ENCODE measurements at regions not wholly inside any gene's neighbourhood (a gene's known extent, or its start where the extent isn't known, plus 50 kb on each side); places are given as distances from the start of the nearest gene placed in this dataset.

- TF ChIP-seq CTCF (IDR thresholded peaks at IDR 0.05) = no peak
- TF ChIP-seq POLR2AphosphoS5 (IDR thresholded peaks at IDR 0.05) = no peak
- no peak for TF ChIP-seq POLR2A (IDR thresholded peaks at IDR 0.05)
- no peak for TF ChIP-seq EP300 (IDR thresholded peaks at IDR 0.05)
- no peaks in the 10 kb centered on the region for H3K36me3 ChIP-seq
These were observed 168.7 kb downstream of the GPR37 start for GRCh38 chr7:124596881-124597280.

DNA sequence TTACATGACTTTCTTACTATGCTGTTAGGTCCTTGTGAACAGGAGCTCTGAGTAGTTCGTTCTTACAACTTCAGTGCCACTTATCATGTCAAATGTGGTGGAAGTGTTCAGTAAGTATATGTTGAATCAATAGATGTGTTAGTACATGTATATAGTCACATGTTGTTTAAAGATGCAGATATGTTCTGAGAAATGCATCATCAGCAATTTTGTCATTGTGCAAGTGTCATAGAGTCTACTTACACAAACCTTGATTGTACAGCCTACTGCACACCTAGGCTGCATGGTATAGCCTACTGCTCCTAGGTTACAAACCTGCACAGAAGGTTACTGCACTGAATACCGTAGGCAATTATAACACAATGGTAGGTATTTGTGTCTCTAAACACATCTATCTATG, 174.8 kb downstream of the GPR37 start:
- Histone ChIP-seq H3K4me3 (no peak overlapping the region), H3K27ac (no peak overlapping the region), H3K9me3 (no peaks in the 10 kb centered on the region), H3K4me1 (no peaks in the 10 kb centered on the region), H3K36me3 (no peaks in the 10 kb centered on the region), H3K27me3 (no peaks in the 10 kb centered on the region)
- DNase-seq = no peak
- 75 to 85% methylated on average over 2 of the region's 2 CpGs for WGBS, 2 donors
- TF ChIP-seq EP300 (IDR thresholded peaks at IDR 0.05) = no peak
- no peak for TF ChIP-seq CTCF (IDR thresholded peaks at IDR 0.05)
- no peak for TF ChIP-seq POLR2A (IDR thresholded peaks at IDR 0.05)
- no peak for TF ChIP-seq POLR2AphosphoS5 (IDR thresholded peaks at IDR 0.05)
- intact Hi-C loops (cut with DNase I) = no loop called here

More at GRCh38 chr7:124596881-124597280, 168.7 kb downstream of the GPR37 start:
- DNase-seq = no peak
- Histone ChIP-seq H3K27me3 (no peaks in the 10 kb centered on the region), H3K4me3 (no peak overlapping the region), H3K9me3 (no peaks in the 10 kb centered on the region), H3K4me1 (no peaks in the 10 kb centered on the region), H3K27ac (no peak overlapping the region)
- intact Hi-C loops (cut with DNase I) = no loop called here
- WGBS, 2 donors = 81 to 85% methylated on average over 1 of the region's 1 CpG

GRCh38 chr7:124577256-124577655, 188.3 kb downstream of the GPR37 start:
- Histone ChIP-seq H3K4me1 (no peaks in the 10 kb centered on the region), H3K27me3 (no peaks in the 10 kb centered on the region), H3K27ac (no peak overlapping the region), H3K36me3 (no peaks in the 10 kb centered on the region), H3K9me3 (no peaks in the 10 kb centered on the region), H3K4me3 (no peak overlapping the region)
- no peak for TF ChIP-seq POLR2AphosphoS5 (IDR thresholded peaks at IDR 0.05)
- TF ChIP-seq EP300 (IDR thresholded peaks at IDR 0.05) = no peak
- TF ChIP-seq POLR2A (IDR thresholded peaks at IDR 0.05) = no peak
- TF ChIP-seq CTCF (IDR thresholded peaks at IDR 0.05) = no peak
- intact Hi-C loops (cut with DNase I) = no loop called here
- WGBS, 2 donors = 55 to 77% methylated on average over 2 of the region's 2 CpGs
- no peak for DNase-seq

DNA sequence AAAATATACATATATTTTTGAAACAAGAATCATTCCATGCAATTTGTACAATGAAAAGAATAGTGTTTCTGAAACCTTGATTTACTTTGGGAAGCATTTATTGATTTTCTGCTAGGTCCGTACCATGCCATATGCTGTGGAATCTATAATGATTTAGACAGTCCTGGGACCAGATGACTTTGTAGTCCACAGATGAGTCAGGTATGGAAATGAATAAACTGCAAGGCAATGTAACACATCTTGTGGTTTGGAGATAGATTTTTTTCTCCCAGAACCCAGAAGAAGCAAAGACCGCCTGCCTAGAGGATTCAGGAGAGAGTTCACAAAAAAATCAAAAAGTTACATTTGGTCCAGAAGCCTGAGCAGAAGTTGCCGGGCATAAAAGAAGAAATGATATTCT, 190.4 kb downstream of the GPR37 start:
- 88 to 90% methylated on average over 3 of the region's 3 CpGs for WGBS, 2 donors
- no peaks in the 10 kb centered on the region for H3K27me3 ChIP-seq
- H3K36me3 ChIP-seq = no peaks in the 10 kb centered on the region
- no peaks in the 10 kb centered on the region for H3K4me1 ChIP-seq
- intact Hi-C loops (cut with DNase I) = no loop called here
- H3K27ac ChIP-seq = no peak overlapping the region
- no peak for TF ChIP-seq CTCF (IDR thresholded peaks at IDR 0.05)
- TF ChIP-seq POLR2A (IDR thresholded peaks at IDR 0.05) = no peak
- TF ChIP-seq POLR2AphosphoS5 (IDR thresholded peaks at IDR 0.05) = no peak
- TF ChIP-seq EP300 (IDR thresholded peaks at IDR 0.05) = no peak
- no peak overlapping the region for H3K4me3 ChIP-seq
- H3K9me3 ChIP-seq = no peaks in the 10 kb centered on the region
- no peak for DNase-seq

DNA sequence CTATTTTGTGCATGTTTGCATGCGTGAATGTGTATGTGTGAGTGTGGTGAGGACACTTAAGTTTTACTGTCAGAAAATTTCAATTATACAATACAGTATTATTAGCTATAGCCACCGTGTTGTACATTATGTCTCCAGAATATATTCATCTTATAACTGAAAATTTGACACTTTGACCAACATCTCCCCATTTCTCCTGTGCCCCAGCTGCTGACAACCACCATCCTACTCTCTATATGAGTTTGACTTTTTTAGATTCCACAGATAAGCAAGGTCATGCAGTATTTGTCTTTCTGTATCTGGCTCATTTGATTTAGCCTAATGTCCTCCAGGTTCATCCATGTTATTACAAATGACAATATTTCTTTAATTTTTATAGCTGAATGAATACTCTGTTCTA, 195.0 kb downstream of the GPR37 start:
- intact Hi-C loops (cut with DNase I) = no loop called here
- WGBS, 2 donors = 83% methylated on average over 2 of the region's 2 CpGs
- DNase-seq = no peak

More for the DNA sequence above, 195.0 kb downstream of the GPR37 start:
- Histone ChIP-seq H3K4me3 (no peak overlapping the region), H3K27ac (no peak overlapping the region), H3K9me3 (no peaks in the 10 kb centered on the region), H3K27me3 (no peaks in the 10 kb centered on the region), H3K4me1 (no peaks in the 10 kb centered on the region), H3K36me3 (no peaks in the 10 kb centered on the region)
- no peak for TF ChIP-seq POLR2AphosphoS5 (IDR thresholded peaks at IDR 0.05)
- no peak for TF ChIP-seq EP300 (IDR thresholded peaks at IDR 0.05)
- TF ChIP-seq POLR2A (IDR thresholded peaks at IDR 0.05) = no peak
- no peak for TF ChIP-seq CTCF (IDR thresholded peaks at IDR 0.05)

All from sigmoid colon (tissue), 6 donors.